ENCODE measurements at regions not wholly inside any gene's neighbourhood (a gene's known extent, or its start where the extent isn't known, plus 50 kb on each side); places are given as distances from the start of the nearest gene placed in this dataset.

DNA sequence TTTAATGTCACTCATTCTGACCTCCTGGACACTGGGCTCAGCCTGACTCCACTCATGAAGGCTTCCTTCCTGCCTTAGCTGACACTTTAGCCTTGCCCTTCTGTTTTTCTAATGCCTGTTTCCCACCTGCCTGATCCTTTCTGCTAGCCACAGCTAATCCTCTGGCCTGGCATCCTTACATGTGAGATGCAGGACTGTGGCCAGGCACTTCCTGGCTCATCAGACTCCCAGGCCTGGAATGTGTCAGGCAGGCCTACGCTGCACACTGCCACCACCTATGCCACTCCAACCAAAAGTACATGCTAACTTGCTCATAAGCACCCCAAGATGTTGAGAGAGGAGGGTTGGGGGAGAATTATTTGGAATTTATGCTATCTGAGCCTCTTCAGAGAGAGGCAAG is 138.8 kb upstream of the NALF2 start:
- DNase-seq (ENCODE audit: low spot score), result no peak

GRCh38 chrX:69362856-69363255 is 141.3 kb upstream of the NALF2 start:
- no peak for DNase-seq (ENCODE audit: low spot score)

GRCh38 chrX:69362354-69362753 is 141.8 kb upstream of the NALF2 start:
- no peak for DNase-seq (ENCODE audit: low spot score)

DNA sequence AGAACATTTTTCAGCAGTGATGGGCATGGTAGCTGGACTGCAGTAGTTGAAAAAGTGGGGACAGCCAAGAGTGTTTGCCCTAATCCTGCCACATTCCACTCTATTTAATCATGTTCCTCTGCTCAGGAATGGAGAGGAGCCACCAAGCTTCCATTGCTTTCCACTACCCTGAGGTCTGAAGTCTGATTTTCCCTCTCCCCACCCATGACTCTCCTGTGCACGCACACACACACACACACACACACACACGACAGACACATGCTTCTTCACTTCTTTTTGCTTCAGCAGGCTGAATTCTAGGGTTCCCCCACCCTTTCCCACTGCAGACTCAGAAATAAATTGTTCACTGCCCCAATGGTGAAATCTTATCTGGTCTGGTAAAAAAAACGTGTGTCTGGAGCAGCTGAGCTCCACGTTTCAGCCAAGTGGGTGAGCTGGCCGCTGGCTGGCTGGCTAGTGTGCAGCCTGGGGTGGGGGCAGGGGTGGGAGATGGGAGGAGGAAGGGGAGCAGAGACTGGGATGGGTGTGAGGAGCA is 142.7 kb upstream of the NALF2 start:
- DNase-seq (ENCODE audit: low spot score), result no peak

- no peak for DNase-seq (ENCODE audit: low spot score)
These were observed 146.8 kb upstream of the NALF2 start for GRCh38 chrX:69357317-69357716.

DNA sequence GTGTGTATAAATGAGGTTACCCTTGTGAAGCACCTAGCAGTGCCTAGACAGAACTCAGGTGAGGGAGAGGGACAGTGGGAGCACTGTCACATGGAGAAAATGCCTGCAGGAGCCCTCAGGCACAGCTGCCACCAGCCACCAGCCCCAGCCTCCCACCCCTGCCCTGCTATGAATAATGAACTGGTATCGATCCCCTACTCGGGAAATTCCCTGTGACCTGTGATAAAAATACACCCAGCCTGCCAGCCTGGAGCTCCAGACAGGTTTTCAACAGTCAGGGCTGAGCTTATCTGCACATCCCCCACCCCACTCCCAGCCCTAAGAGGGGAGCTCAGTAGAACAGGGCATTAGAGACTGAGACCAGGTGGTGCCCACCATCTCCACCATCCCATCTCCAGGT is 159.6 kb upstream of the PJA1 start:
- DNase-seq (ENCODE audit: low spot score), result no peak

DNA sequence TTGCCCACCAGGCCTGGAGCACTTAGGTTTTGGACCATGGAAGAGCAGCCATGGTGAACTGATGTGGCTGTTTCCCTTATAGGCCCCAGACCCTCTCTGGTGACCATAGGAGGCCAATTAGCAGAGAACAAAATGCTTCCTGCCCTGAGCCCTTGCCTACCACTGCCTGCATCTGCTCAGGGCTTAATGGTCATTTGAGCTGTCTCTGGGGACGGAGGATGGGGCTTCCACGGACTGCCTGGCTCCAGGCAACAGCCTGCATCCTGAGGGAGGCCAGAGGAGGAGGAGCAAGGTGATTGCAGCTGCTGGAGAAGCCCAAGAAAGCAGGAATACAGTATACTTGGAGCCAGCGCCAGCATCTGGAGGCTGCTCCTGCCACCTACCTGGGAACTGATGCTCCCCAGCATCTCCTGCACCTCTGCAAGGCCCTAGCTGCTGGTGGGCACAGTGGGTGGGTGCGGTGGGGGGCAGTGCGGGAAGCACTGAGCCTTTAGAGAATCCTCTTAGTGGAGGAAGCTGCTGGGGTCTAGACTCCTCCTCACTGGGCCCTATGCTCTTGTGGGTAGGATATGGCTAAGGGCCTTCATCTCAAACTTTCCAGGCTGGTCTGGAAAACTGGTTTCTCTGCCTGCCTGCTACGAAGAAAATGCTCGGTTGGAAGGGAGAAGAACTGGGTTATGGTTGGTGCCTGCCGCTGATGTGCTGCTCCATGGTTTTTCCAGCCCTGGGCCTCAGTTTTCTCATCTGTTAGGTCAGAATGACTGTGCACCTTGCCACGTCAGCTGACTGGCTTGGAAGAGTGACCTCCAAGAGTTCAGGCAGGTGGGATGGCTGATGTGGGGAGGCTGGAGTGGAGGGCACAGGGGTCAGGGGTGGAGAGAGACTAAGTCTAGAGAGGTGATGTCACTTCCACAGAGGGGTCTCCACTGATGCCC is 158.8 kb upstream of the PJA1 start:
- no peak for DNase-seq (ENCODE audit: low spot score)

- DNase-seq (ENCODE audit: low spot score), result no peak
These were observed 156.5 kb upstream of the PJA1 start for GRCh38 chrX:69321789-69322188.

DNA sequence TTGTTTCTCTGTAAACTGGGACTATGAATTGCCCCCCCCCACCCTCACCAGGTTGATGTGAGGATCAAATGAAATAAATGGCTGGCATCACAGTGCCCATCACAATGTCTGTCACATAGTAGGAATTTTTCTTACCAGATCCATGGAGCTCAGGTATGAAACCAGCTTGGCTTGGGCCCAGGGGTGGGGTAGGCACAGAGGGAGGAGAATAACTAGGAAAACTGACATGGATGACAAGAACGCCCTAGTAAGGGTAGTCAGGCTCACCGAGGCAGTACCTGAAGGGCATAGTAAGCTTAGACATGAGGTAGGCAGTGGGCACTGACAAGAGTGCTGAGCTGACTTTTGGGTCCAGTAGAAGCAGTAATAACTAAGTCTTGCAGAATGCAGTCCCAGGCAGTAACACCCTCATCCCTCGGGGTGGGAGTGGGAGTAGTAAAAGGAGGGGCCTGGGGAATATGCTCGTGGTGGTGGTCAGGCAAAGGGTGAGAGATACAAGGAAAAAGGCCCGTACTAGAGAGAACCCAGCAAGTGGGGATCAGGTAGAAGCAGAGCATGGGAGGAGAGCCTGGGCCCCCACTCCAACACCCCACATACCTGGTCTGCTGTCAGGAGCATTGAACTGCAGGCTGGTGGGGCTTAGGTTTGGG is 155.9 kb upstream of the PJA1 start:
- no peak for DNase-seq (ENCODE audit: low spot score)

GRCh38 chrX:69320116-69320515 is 154.9 kb upstream of the PJA1 start:
- DNase-seq (ENCODE audit: low spot score), result no peak

- no peak for DNase-seq (ENCODE audit: low spot score)
These were observed 154.1 kb upstream of the PJA1 start for GRCh38 chrX:69319376-69319775.

DNA sequence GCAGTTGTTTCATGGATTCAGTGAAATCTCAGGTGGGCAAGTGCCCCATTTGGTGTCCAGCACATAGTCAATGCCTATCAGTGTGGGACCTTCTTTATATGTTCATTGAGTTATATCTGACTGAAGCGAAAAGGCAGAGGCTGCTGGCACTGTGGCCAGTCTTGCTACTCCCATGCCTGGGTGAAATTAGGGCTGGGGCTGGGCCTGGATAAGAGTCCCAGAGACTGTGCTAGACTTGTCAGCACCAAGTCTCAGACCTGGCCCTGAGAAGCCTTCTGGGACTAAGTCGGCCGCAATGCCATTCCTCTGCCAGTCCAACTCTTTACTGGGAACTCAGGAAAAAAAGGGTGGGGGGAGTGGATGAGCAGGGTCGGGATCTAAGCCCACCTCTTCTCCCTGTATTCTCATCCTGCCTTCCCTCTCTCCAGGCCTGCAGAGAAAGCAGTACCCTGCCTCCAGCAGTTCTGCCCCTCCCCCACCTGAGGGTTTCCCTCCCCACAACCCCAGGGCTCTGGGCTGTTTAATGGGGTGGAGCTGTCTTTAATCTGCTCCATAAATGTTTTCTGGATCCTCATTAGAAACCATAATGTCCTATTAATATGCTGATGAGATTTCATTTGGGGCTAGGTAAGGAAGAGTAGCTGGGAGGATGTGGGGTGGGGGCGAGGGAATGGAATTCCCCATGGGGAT is 153.5 kb upstream of the PJA1 start:
- DNase-seq (ENCODE audit: low spot score), result no peak

GRCh38 chrX:69317721-69318120 is 152.5 kb upstream of the PJA1 start:
- DNase-seq (ENCODE audit: low spot score), result no peak

GRCh38 chrX:69314436-69315348 is 149.4 kb upstream of the PJA1 start:
- DNase-seq (ENCODE audit: low spot score), result no peak

- no peak for DNase-seq (ENCODE audit: low spot score)
These were observed 148.5 kb upstream of the PJA1 start for GRCh38 chrX:69313617-69314290.

GRCh38 chrX:69311936-69312670 is 146.8 kb upstream of the PJA1 start:
- no peak for DNase-seq (ENCODE audit: low spot score)

DNA sequence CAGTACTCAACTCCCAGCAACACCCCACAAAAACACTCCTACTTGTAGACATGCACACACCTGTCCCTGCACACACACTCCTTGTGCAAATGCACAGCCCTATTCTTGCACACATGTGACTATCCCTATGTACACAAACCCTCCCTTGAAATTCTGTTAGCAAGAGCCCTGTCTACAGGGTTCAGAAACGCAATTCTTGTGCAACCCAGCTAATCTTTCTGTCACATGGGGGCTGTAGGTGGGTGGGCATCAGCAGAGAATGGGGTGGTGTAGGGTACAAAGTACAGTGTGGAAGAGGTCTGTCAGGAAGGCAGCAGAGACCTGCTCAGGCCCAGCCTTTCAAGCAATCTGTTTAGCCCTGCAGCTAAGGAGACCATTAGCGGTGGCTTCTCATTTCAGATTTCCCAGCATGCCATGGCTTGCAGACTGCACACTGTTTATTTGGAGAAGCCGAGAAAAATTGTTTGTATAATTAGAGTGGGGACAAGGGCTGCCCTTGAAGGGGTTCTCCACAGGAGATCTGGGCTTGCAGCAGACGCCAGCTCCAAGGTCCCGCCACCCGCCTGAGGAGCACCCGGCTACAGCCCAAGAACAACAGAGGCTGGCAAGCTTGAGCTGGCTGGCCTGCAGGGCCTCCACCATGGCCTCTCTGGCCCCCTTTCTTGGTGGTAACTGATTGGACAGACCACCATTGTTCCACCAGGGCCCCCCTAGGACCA is 144.0 kb upstream of the PJA1 start:
- no peak for DNase-seq (ENCODE audit: low spot score)

- no peak for DNase-seq (ENCODE audit: low spot score)
These were observed 142.5 kb upstream of the PJA1 start for GRCh38 chrX:69307756-69308155.

DNA sequence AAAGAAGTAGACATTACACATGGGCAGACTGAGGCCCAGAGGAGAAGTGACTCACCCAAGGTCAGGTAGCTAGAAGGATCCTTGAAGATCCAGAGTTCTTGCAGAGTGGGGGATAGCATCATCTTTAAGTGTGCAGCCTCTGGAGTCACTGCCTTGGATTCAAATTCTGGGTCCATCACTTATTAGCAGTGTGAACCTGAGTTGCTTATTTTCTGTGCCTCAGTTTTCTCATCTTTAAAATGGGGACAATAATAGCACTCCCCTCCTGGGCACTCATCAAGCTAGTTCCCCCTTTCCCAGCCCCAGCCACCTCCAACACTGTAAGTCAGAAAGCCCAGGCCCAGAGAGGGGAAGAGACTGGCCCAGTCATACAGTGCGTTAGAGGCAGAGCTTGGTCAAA is 141.8 kb upstream of the PJA1 start:
- DNase-seq (ENCODE audit: low spot score), result no peak

DNA sequence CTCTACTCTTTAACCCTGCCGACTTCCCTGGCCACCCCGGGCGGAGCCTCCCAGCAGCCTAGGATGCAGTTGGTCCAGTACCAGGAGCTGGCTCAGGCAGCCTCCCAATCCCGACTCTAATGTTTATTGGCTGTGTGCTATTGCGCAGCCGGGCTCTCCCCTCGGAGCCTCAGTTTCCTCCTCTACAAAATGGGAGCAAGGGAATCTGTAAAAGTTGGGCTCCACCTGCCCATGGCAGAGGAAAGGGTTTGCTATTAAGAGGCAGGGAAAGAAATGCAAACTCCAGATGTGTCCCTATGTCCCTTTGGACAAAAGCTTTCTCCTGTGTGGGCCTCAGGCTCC is 140.8 kb upstream of the PJA1 start:
- DNase-seq (ENCODE audit: low spot score), result no peak
